ENCODE measurements at regions not wholly inside any gene's neighbourhood (a gene's known extent, or its start where the extent isn't known, plus 50 kb on each side); places are given as distances from the start of the nearest gene placed in this dataset.

- TF ChIP-seq EGR1 (IDR thresholded peaks at IDR 0.05; ENCODE audit: low read depth in 2 of 2): no peak
- TF ChIP-seq GABPA (IDR thresholded peaks at IDR 0.05 in 1 of 2, conservative IDR thresholded peaks at IDR 0.05 in 1 of 2): no peak
- no peak for TF ChIP-seq CTCF (IDR thresholded peaks at IDR 0.05; ENCODE audit: low read depth, low read length, missing input control)
- TF ChIP-seq SP1 (IDR thresholded peaks at IDR 0.05): no peak
- no peak for TF ChIP-seq JUND (IDR thresholded peaks at IDR 0.05)
- no peak for TF ChIP-seq RAD21 (IDR thresholded peaks at IDR 0.05)
- no peak for TF ChIP-seq NR2F2 (IDR thresholded peaks at IDR 0.05)
- no peak for TF ChIP-seq TAF1 (conservative IDR thresholded peaks at IDR 0.05)
- no peak for TF ChIP-seq REST (IDR thresholded peaks at IDR 0.05)
- TF ChIP-seq YY1 (IDR thresholded peaks at IDR 0.05): no peak
- no peak for TF ChIP-seq FOXA1 (IDR thresholded peaks at IDR 0.05)
- no peak for TF ChIP-seq FOXA2 (IDR thresholded peaks at IDR 0.05)
Observed at GRCh38 chr13:67493835-67494234, 263.7 kb upstream of the PCDH9 start.
